ENCODE measurements at regions not wholly inside any gene's neighbourhood (a gene's known extent, or its start where the extent isn't known, plus 50 kb on each side); places are given as distances from the start of the nearest gene placed in this dataset.
"Not testable (repeated sequence)": the region's sequence is repeated elsewhere in the genome, so short reads cannot be mapped to it uniquely, and the experiment has no call there.

DNA sequence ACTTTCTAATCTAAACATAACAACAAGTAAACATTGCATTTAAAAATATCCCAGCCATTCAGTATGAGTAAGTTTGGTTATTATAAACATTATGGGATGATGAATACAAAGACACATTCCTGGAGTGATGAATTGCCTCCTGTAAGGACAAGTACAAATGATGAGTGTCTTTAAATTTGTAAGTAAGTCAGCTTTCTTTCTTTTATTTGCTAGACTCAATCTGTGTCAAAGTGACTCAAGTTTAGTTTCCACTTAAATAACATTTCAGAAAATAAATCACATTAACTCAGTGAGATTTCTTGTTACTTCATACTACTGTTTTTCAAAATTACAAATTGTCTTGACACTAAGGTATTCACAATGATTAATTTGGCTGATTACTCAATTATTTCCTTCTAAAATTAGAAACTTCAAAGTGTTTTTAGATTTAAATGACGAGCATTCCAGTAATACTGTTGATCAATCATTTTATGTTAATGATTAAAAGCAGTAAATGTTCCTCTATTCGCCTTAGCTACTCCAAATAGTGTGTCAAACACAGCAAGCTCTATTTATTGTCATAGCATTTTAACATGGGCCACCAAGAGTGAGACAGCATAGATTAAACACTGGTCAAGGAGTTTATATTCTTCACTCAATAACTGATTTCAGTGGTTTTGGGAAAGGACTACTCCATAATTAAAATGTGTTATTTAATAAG is 658.0 kb upstream of the MDGA2 start:
- no peak overlapping the region for H3K27ac ChIP-seq
- TF ChIP-seq, protein P1, sequence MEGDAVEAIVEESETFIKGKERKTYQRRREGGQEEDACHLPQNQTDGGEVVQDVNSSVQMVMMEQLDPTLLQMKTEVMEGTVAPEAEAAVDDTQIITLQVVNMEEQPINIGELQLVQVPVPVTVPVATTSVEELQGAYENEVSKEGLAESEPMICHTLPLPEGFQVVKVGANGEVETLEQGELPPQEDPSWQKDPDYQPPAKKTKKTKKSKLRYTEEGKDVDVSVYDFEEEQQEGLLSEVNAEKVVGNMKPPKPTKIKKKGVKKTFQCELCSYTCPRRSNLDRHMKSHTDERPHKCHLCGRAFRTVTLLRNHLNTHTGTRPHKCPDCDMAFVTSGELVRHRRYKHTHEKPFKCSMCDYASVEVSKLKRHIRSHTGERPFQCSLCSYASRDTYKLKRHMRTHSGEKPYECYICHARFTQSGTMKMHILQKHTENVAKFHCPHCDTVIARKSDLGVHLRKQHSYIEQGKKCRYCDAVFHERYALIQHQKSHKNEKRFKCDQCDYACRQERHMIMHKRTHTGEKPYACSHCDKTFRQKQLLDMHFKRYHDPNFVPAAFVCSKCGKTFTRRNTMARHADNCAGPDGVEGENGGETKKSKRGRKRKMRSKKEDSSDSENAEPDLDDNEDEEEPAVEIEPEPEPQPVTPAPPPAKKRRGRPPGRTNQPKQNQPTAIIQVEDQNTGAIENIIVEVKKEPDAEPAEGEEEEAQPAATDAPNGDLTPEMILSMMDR (IDR thresholded peaks at IDR 0.05), result no peak
- no peak overlapping the region for H3K4me3 ChIP-seq
- DNase-seq (ENCODE audit: low spot score), result no peak

DNA sequence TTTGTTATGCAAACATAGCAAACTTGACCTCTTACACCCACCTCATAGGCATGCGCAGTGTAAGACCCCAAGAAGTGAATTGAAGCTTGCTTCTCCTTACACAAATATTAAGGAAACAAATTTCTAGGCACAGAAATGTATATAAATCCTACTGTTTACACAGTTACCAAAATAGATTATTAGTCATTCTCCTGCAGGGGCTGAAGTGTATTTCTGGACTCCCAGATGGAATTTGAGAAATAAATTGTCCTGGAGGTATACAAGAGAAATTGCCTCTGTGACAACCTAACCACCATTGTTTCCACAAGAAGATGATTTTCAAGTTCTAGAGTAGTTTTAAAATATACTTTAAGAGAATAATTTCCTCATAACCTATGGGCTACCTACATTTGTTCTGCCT is 656.0 kb upstream of the MDGA2 start:
- TF ChIP-seq, protein P1 (IDR thresholded peaks at IDR 0.05), result no peak
- no peak for DNase-seq (ENCODE audit: low spot score)
- no peak overlapping the region for H3K27ac ChIP-seq
- no peak overlapping the region for H3K4me3 ChIP-seq

DNA sequence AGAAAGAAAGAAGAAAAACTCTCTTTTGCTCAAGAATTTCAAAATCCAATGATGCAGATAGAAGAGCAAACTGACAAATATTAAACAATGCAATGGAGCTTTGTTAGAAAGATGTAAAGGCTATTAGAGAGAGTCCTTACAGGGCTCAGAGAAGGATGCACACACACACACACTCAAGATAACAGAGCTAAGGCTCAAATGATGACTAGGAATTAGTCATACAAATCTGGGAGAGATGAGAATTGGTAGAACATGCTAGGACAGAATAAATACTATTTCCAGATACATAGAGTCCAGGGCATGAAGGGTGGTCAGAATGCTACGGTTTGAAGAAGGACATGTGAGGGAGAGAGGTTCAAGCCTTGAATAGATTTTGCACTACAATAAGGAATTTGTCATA is 650.1 kb upstream of the MDGA2 start:
- Histone ChIP-seq H3K4me3 (no peak overlapping the region), H3K27ac (no peak overlapping the region)
- TF ChIP-seq, protein P1 (IDR thresholded peaks at IDR 0.05), result no peak
- DNase-seq (ENCODE audit: low spot score), result no peak

DNA sequence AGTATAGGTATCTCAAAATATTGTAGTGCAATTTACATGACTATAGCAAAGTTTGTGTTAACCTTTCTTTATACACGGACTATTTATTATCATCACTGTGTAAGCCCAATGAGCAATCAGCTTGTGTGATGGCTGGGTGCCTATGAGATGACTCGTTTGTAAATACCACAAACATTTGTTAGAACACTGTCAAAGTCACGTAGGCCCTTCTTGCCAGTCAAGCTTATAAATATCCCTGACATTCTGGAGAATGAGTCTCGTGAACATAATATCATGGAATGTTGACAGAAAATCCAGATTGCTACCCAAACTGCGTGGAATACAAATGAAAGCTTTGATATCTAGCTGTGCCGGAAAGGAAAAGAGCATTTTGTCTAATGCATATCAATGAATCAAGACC is 648.3 kb upstream of the MDGA2 start:
- no peak for DNase-seq (ENCODE audit: low spot score)
- Histone ChIP-seq H3K27ac (no peak overlapping the region), H3K4me3 (no peak overlapping the region)
- TF ChIP-seq, protein P1 (IDR thresholded peaks at IDR 0.05), result no peak

DNA sequence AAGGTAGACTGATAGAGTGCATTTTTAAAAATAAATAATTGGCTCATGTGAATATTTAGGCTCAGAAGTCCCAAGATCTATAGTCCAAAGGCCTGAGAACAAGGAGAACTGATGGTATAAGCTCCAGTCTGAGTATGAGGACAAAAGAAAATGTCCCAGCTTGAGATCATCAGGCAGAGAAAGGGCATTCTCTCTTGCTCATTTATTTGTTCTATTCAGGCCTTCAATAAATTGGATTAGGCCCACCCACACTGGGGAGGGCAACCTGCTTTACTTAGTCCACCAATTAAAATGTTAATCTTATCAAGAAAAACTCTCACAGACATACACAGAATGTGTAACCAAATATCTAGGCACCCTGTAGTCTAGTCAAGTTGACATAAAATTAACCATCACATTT is 644.4 kb upstream of the MDGA2 start:
- TF ChIP-seq, protein P1 (IDR thresholded peaks at IDR 0.05), result no peak
- no peak for DNase-seq (ENCODE audit: low spot score)
- H3K4me3 ChIP-seq, result no peak overlapping the region
- H3K27ac ChIP-seq, result no peak overlapping the region

DNA sequence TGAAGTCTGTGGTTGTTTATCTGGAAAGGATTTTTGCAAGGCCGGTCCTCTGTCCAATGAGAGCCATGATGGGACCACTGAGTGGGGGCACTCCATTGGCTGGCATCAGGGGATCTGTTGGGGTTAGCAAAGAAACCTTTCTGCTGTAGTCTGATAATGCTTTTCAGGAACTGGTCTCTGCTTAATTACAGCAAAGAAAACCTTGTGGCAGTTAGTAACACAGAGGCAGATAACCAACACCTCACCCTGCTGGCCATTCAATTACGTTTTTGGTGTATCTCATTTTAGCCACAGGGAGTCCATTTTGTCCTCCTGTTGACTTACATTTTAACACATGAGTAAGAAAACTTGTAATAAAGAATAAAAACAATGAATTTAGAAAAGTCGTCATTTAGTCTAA is 629.3 kb upstream of the MDGA2 start:
- Histone ChIP-seq H3K27ac (no peak overlapping the region), H3K4me3 (no peak overlapping the region)
- TF ChIP-seq, protein P1 (IDR thresholded peaks at IDR 0.05), result no peak
- DNase-seq (ENCODE audit: low spot score), result no peak

DNA sequence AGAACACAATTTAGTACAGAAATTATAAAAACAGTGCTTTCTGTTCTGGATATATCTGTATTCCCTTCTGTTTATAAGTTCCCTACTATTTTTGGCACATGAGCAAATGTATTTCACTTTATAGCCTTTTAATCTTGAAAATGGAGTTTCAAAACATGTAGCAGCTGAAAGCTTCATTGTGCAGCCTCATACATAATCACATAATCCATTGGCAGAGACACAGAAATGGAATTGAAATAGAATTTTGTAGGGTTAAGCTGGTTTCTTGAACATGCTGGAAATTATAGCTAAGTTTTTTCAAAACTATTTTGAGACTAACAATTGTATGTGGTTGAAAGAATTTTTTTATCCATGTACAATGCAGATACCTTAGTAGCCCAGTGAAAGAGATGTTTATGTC is 614.3 kb upstream of the MDGA2 start:
- no peak overlapping the region for H3K27ac ChIP-seq
- no peak overlapping the region for H3K4me3 ChIP-seq
- DNase-seq (ENCODE audit: low spot score), result no peak
- TF ChIP-seq, protein P1 (IDR thresholded peaks at IDR 0.05), result no peak

DNA sequence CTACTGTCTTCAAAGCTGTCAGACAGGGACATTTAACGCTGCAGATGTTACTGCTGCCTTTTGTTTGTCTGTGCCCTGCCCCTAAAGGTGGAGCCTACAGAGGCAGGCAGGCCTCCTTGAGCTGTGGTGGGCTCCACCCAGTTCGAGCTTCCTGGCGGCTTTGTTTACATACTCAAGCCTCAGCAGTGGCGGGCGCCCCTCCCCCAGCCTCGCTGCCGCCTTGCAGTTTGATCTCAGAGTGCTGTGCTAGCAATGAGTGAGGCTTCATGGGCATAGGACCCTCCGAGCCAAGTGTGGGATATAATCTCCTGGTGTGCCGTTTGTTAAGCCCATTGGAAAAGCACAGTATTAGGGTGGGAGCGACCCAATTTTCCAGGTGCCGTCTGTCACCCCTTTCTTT is 609.8 kb upstream of the MDGA2 start:
- not testable (repeated sequence) for H3K27ac ChIP-seq; DNase-seq (ENCODE audit: low spot score); H3K4me3 ChIP-seq

All from coronary artery (tissue), 2 donors.